ENCODE measurements at regions not wholly inside any gene's neighbourhood (a gene's known extent, or its start where the extent isn't known, plus 50 kb on each side); places are given as distances from the start of the nearest gene placed in this dataset.
A peak's percentile ranks its signal among the peaks of the same experiment; 100 is the strongest.

GRCh38 chr13:48859272-48860105 lies 116.2 kb upstream of the FNDC3A start:
- DNase-seq (ENCODE audit: low read depth in 1 of 2, low spot score in 2 of 2), result no peak
- Histone ChIP-seq H3K56ac (replicated peaks; ENCODE audit: insufficient read length, low read depth, low read length) (no peak overlapping the region), H2BK5ac (ENCODE audit: low read depth, low read length) (no peak overlapping the region), H4K91ac (replicated peaks; ENCODE audit: insufficient read length, low read length) (no peak overlapping the region), H3K4ac (replicated peaks; ENCODE audit: insufficient read length, low read depth, low read length) (no peak overlapping the region), H3K14ac (ENCODE audit: insufficient read length) (no peak overlapping the region), H2BK20ac (ENCODE audit: low read length) (no peak overlapping the region), H4K8ac (ENCODE audit: extremely low read depth, insufficient read depth, low read length) (no peak overlapping the region), H3K79me2 (ENCODE audit: control insufficient read depth in 1 of 2, insufficient read depth in 2 of 2, low read length in 2 of 2) (no peaks in the 10 kb centered on the region), H3K18ac (ENCODE audit: extremely low read depth, low read length) (no peak overlapping the region), H3K79me1 (ENCODE audit: low read depth, low read length) (no peaks in the 10 kb centered on the region), H4K20me1 (replicated peaks in 1 of 2; ENCODE audit: control insufficient read depth in 1 of 2, insufficient read depth in 2 of 2, low read length in 2 of 2) (no peaks in the 10 kb centered on the region), H2BK15ac (ENCODE audit: low read length) (no peak overlapping the region), H3K27ac (ENCODE audit: low read depth, low read length) (no peak overlapping the region), H2AFZ (ENCODE audit: low read length) (peak overlapping the region; percentile 59), H3K4me2 (ENCODE audit: insufficient read depth in 1 of 2, low read depth in 2 of 2, low read length in 2 of 2) (peak overlapping the region in 1 of 2 experiments; percentile 28; a peak in 1 of 4 replicates), H3K27me3 (replicated peaks in 1 of 4; ENCODE audit: control insufficient read depth in 3 of 4, extremely low read depth in 1 of 4, insufficient read depth in 3 of 4, low read length in 3 of 4) (no peaks in the 10 kb centered on the region), H3K23ac (ENCODE audit: insufficient read length) (no peak overlapping the region), H3K4me3 (ENCODE audit: extremely low read depth in 1 of 4, insufficient read depth in 2 of 4, low read depth in 3 of 4, low read length in 4 of 4) (no peak overlapping the region), H2AK5ac (ENCODE audit: low read depth, low read length) (no peak overlapping the region), H3K9me3 (ENCODE audit: insufficient read depth in 2 of 2, low read depth in 1 of 2, low read length in 1 of 2) (no peaks in the 10 kb centered on the region), H3K36me3 (ENCODE audit: control insufficient read depth in 2 of 4, insufficient read depth in 4 of 4, low read length in 3 of 4) (no peaks in the 10 kb centered on the region), H2BK12ac (ENCODE audit: low read depth, low read length) (peak overlapping the region; percentile 32; the same call in 1 of the 2 replicates), H3K9ac (replicated peaks in 1 of 4; ENCODE audit: extremely low read depth in 1 of 4, low read depth in 3 of 4, low read length in 3 of 4) (no peak overlapping the region), H2BK120ac (replicated peaks; ENCODE audit: low read depth, low read length) (no peak overlapping the region), H3K4me1 (replicated peaks in 1 of 4; ENCODE audit: control insufficient read depth in 3 of 4, insufficient read depth in 4 of 4, low read length in 3 of 4) (peaks cover 0 to 6% (median 3%) of the 10 kb centered on the region in 4 experiments; a peak in 3 of 7 replicates), H3K23me2 (ENCODE audit: low read depth, low read length) (no peaks in the 10 kb centered on the region), H4K5ac (ENCODE audit: insufficient read length, low read depth, low read length) (no peak overlapping the region)
- WGBS, 2 experiments (ENCODE audit: extremely low coverage in 1 of 2, insufficient coverage in 1 of 2, insufficient read length in 1 of 2, insufficient replicate concordance in 2 of 2, low coverage in 1 of 2, low lambda C conversion rate in 2 of 2, missing lambda C conversion rate in 1 of 2), result 83% methylated on average over 3 of the region's 3 CpGs; no CpG with 5 or more reads in 1 of the 2 experiments
- ChIA-PET POLR2A (ENCODE audit: partially characterized antibody) (interaction anchor here (0.9 kb wide), 2 partner anchors 9 to 205 kb away, joined by 3 read pairs; no protein-coding TSS in a partner anchor), CTCF (ENCODE audit: partially characterized antibody) (interaction anchor here (0.9 kb wide), 1 partner anchor 15 kb away, joined by 3 read pairs; no protein-coding TSS in a partner anchor)
- FAIRE-seq, result no peak
- TF ChIP-seq BACH1 (IDR thresholded peaks at IDR 0.05; ENCODE audit: low read length) (no peak), ZNF274 (IDR thresholded peaks at IDR 0.05; ENCODE audit: borderline replicate concordance, extremely low read depth, low read length) (no peak), ATF2 (IDR thresholded peaks at IDR 0.05; ENCODE audit: low read length) (no peak), EZH2 (IDR thresholded peaks at IDR 0.05; ENCODE audit: low read depth, low read length, severe bottlenecking) (no peak), RXRA (IDR thresholded peaks at IDR 0.05; ENCODE audit: insufficient read depth, low read depth, low read length) (no peak), JUND (IDR thresholded peaks at IDR 0.05; ENCODE audit: low read length) (no peak), CHD1 (IDR thresholded peaks at IDR 0.05; ENCODE audit: low read depth, low read length) (no peak), KDM1A (IDR thresholded peaks at IDR 0.05; ENCODE audit: borderline replicate concordance, low read length) (no peak), TEAD4 (IDR thresholded peaks at IDR 0.05; ENCODE audit: low read depth, low read length) (no peak), BCL11A (IDR thresholded peaks at IDR 0.05; ENCODE audit: low read depth in 2 of 2, low read length in 2 of 2) (no peak), RFX5 (IDR thresholded peaks at IDR 0.05; ENCODE audit: borderline replicate concordance, low read depth, low read length) (no peak)
